ENCODE measurements at regions not wholly inside any gene's neighbourhood (a gene's known extent, or its start where the extent isn't known, plus 50 kb on each side); places are given as distances from the start of the nearest gene placed in this dataset.

DNA sequence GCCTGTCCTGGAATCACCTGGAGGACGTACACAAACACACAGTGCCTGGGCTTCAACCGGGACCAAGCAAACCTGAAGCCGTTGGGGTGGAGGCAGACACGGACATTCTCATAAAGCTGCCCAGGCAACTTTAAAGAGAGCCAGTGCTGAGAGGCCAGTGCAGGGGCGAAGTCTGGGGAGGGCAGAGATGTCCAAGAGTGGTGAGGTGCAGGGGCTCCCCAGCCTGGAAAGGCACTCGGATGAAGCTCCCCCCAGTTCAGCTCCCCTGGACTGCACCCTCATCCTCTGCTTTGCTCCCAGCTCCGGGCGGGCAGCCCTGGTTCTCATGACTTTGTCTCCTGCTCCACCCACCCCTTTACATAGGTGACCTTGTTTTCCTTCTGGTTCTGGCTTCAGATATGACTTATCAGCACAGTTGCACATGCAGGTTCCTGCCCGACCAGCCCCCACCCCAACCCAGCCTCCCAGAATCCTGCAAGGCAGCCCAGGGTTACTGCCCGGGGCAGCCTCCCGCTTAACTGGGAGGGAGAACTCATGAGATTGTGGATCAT, 60.8 kb upstream of the EEPD1 start:
- no peak overlapping the region for H3K4me2 ChIP-seq (ENCODE audit: control insufficient read depth, insufficient read depth)
- FAIRE-seq, result no peak
- BruUV-seq (replicated peaks), result no TSS peak
- intact Hi-C loops (cut with micrococcal nuclease; ENCODE audit: unreplicated experiment), result no loop called here
- ChIA-PET SMC1A (ENCODE audit: uncharacterized antibody, unreplicated experiment) (no interaction called here), POLR2A (no interaction called here), RAD21 (ENCODE audit: unreplicated experiment) (no interaction called here), CTCF (interaction anchor here (0.6 kb wide), 1 partner anchor 267 kb away, joined by 3 read pairs; no protein-coding TSS in a partner anchor)
- H3K9ac ChIP-seq (ENCODE audit: control insufficient read depth, insufficient read depth, low read length), result no peak overlapping the region
- in situ Hi-C loops (cut with MboI), result no loop called here
- DNase-seq (ENCODE audit: low read depth, low spot score), result no peak
- WGBS (ENCODE audit: insufficient coverage, insufficient replicate concordance, low lambda C conversion rate, missing lambda C conversion rate), result 34% methylated on average over 11 of the region's 11 CpGs
- no peak overlapping the region for H3K4me3 ChIP-seq
- H3K4me1 ChIP-seq (ENCODE audit: control insufficient read depth, insufficient read depth, low read length), result no peaks in the 10 kb centered on the region
- ATAC-seq, result no peak
- no peaks in the 10 kb centered on the region for H4K20me1 ChIP-seq (ENCODE audit: control insufficient read depth, insufficient read depth)
- H2AFZ ChIP-seq (ENCODE audit: control insufficient read depth, low read depth, low read length), result no peak overlapping the region
- no peaks in the 10 kb centered on the region; a peak in 1 of 4 replicates for H3K27me3 ChIP-seq (replicated peaks in 1 of 2; ENCODE audit: control insufficient read depth in 2 of 2, insufficient read depth in 2 of 2, low read length in 1 of 2)
- H3K79me2 ChIP-seq (ENCODE audit: control insufficient read depth, insufficient read depth, low read length), result no peaks in the 10 kb centered on the region
- TF ChIP-seq NKRF (conservative IDR thresholded peaks at IDR 0.05), result no peak
- no peak for TF ChIP-seq KLF5 (IDR thresholded peaks at IDR 0.05; ENCODE audit: partially characterized antibody)
- H3K27ac ChIP-seq (ENCODE audit: control insufficient read depth, insufficient read depth), result no peak overlapping the region
- H3K36me3 ChIP-seq (ENCODE audit: control insufficient read depth in 2 of 2, insufficient read depth in 2 of 2, low read length in 1 of 2), result no peaks in the 10 kb centered on the region; a peak in 1 of 4 replicates
- H3K9me3 ChIP-seq (replicated peaks; ENCODE audit: control insufficient read depth, insufficient read depth, low read length), result no peaks in the 10 kb centered on the region; the same call in 2 of the 3 replicates

DNA sequence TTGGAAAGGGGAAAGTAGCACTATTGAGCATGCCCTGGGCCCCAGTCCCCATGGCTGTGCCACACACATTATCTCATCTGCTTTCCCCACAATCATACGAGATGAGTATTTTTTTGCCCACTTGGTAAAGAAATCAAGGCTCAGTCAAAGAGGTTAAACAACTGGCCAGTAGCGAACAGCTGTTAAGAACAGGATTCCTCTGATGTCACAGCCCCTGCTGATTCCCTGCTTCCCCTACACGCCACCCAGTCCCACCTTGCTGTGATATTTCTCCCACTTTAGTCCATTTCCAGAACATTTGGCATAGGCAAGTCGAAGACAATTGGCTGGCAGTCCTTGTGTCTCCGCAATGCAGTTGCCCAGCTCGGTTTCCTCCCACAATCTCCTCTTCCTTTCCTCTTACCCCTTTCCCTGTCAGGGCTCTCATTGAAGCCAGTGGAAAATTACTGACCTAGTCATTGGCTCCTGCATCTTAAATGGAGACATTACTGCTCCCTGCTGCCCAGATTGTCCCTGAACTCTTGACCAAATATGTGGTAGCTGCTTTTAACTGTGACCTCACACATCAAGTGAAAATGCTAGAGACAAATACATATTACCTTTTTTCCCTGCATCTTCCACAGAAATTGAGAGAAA, 56.5 kb upstream of the EEPD1 start:
- ChIA-PET RAD21 (ENCODE audit: unreplicated experiment) (no interaction called here), SMC1A (ENCODE audit: uncharacterized antibody, unreplicated experiment) (no interaction called here), POLR2A (no interaction called here), CTCF (interaction anchor here (0.5 kb wide), 1 partner anchor 99 kb away, joined by 3 read pairs; no protein-coding TSS in a partner anchor)
- no peaks in the 10 kb centered on the region for H3K79me2 ChIP-seq (ENCODE audit: control insufficient read depth, insufficient read depth, low read length)
- intact Hi-C loops (cut with micrococcal nuclease; ENCODE audit: unreplicated experiment) (no loop called here), in situ Hi-C loops (cut with MboI) (no loop called here)
- H3K27ac ChIP-seq (ENCODE audit: control insufficient read depth, insufficient read depth), result no peak overlapping the region
- no peaks in the 10 kb centered on the region; a peak in 1 of 4 replicates for H3K36me3 ChIP-seq (ENCODE audit: control insufficient read depth in 2 of 2, insufficient read depth in 2 of 2, low read length in 1 of 2)
- no peak overlapping the region for H3K4me3 ChIP-seq
- DNase-seq (ENCODE audit: low read depth, low spot score) (no peak), ATAC-seq (no peak), FAIRE-seq (no peak)
- H3K9ac ChIP-seq (ENCODE audit: control insufficient read depth, insufficient read depth, low read length), result no peak overlapping the region
- H4K20me1 ChIP-seq (ENCODE audit: control insufficient read depth, insufficient read depth), result no peaks in the 10 kb centered on the region
- no peaks in the 10 kb centered on the region for H3K9me3 ChIP-seq (replicated peaks; ENCODE audit: control insufficient read depth, insufficient read depth, low read length)
- BruUV-seq (replicated peaks), result no TSS peak
- H3K27me3 ChIP-seq (replicated peaks in 1 of 2; ENCODE audit: control insufficient read depth in 2 of 2, insufficient read depth in 2 of 2, low read length in 1 of 2), result no peaks in the 10 kb centered on the region
- H3K4me1 ChIP-seq (ENCODE audit: control insufficient read depth, insufficient read depth, low read length), result no peaks in the 10 kb centered on the region
- H2AFZ ChIP-seq (ENCODE audit: control insufficient read depth, low read depth, low read length), result no peak overlapping the region
- H3K4me2 ChIP-seq (ENCODE audit: control insufficient read depth, insufficient read depth), result no peak overlapping the region
- WGBS (ENCODE audit: insufficient coverage, insufficient replicate concordance, low lambda C conversion rate, missing lambda C conversion rate), result 28% methylated on average over 6 of the region's 6 CpGs
- TF ChIP-seq, protein P1, sequence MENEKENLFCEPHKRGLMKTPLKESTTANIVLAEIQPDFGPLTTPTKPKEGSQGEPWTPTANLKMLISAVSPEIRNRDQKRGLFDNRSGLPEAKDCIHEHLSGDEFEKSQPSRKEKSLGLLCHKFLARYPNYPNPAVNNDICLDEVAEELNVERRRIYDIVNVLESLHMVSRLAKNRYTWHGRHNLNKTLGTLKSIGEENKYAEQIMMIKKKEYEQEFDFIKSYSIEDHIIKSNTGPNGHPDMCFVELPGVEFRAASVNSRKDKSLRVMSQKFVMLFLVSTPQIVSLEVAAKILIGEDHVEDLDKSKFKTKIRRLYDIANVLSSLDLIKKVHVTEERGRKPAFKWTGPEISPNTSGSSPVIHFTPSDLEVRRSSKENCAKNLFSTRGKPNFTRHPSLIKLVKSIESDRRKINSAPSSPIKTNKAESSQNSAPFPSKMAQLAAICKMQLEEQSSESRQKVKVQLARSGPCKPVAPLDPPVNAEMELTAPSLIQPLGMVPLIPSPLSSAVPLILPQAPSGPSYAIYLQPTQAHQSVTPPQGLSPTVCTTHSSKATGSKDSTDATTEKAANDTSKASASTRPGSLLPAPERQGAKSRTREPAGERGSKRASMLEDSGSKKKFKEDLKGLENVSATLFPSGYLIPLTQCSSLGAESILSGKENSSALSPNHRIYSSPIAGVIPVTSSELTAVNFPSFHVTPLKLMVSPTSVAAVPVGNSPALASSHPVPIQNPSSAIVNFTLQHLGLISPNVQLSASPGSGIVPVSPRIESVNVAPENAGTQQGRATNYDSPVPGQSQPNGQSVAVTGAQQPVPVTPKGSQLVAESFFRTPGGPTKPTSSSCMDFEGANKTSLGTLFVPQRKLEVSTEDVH (IDR thresholded peaks at IDR 0.05; ENCODE audit: low read depth, partially characterized antibody), result no peak
- TF ChIP-seq EZH2 (IDR thresholded peaks at IDR 0.05; ENCODE audit: borderline replicate concordance, control insufficient read depth, low read depth, low read length), result no peak
- TF ChIP-seq ZNF217 (IDR thresholded peaks at IDR 0.05), result no peak
- no peak for TF ChIP-seq EP300 (IDR thresholded peaks at IDR 0.05; ENCODE audit: borderline replicate concordance in 1 of 2, control insufficient read depth in 1 of 2, low read depth in 2 of 2, low read length in 2 of 2)
- TF ChIP-seq KAT2A (conservative IDR thresholded peaks at IDR 0.05; ENCODE audit: control insufficient read depth, low read depth, low read length), result no peak
- no peak for TF ChIP-seq HDAC2 (IDR thresholded peaks at IDR 0.05)
- TF ChIP-seq RELB (IDR thresholded peaks at IDR 0.05; ENCODE audit: low read depth), result no peak
